HL-60/S4 (cell line): ENCODE measurements at regions not wholly inside any gene's neighbourhood (a gene's known extent, or its start where the extent isn't known, plus 50 kb on each side); places are given as distances from the start of the nearest gene placed in this dataset.

ENCODE experiments used
- in situ Hi-C: fragments of 300-500 bp; cut with MboI; formaldehyde crosslinking; loops from 2 replicates; pipeline ENCODE4 v1.14.3; 2022; ENCODE audit warnings: low sequenced_read_pairs

DNA sequence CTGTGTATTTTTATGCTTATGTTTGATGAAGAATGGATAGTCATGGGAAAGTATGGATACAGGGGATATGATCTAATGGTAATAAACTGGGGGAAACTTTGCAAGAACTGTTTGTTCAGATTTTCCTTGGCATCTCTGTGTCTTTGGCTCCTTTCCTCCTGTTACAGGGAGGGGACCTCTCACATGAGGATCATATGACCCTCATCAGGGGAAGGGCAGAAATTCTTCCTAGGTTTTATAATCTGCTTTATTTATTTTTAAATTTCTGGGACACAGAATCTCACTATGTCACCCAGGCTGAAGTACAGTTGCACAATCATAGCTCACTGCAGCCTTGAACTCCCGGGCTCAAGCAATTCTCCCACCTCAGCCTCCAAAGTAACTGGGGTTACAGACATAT lies 526.5 kb downstream of the CCER1 start:
- in situ Hi-C loops: no loop called here

DNA sequence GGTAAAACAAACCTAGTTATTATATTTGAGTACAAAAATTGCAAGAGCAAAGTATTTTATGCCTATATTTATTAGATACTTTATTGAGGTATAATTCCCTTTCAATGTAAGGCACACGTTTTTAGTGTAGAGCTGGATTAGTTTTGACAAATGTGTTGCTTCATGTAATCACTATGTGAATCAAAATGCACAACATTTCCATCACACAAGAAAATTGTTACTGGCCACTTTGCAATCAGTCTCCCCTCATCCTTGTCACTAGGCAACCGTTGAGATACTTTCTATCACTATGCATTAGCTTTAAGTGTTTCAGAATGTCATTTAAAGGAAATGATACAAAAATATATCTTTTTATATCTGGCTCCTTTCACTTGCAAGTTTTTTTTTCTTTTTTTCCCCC lies 531.0 kb downstream of the CCER1 start:
- in situ Hi-C loops: no loop called here

DNA sequence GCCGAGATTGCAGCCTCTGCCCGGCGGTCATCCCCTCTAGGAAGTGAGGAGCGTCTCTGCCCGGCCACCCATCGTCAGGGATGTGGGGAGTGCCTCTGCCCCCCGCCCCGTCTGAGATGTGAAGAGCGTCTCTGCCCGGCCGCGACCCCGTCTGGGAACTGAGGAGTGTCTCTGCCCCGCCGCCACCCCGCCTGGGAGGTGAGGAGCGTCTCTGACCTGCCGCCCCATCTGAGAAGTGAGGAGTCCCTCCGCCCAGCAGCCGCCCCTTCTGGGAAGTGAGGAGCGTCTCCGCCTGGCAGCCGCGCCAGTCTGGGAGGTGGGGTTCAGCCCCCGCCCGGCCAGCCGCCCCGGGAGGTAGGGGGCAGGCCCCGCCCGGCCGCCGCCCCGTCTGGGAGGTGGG lies 544.0 kb downstream of the CCER1 start:
- in situ Hi-C loops: no loop called here

DNA sequence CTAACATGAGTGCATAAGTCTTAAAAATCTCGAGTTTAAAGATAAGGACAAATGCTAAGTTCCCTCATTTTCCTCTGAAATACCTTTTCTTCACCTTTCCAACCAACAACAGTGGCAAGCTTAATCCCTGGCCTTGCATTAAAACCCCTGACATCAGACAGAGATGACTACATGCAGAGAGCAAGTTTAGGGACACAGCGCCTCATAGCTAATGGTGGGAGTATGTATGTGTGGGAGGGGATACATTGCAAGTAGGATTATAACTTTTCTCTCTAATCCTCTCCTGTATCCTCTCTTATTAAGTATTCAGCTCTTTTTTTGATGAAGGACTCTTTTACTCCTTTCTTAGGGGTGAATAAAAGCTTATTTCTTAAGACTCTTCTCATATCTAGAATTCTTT lies 547.1 kb downstream of the CCER1 start:
- in situ Hi-C loops: no loop called here

DNA sequence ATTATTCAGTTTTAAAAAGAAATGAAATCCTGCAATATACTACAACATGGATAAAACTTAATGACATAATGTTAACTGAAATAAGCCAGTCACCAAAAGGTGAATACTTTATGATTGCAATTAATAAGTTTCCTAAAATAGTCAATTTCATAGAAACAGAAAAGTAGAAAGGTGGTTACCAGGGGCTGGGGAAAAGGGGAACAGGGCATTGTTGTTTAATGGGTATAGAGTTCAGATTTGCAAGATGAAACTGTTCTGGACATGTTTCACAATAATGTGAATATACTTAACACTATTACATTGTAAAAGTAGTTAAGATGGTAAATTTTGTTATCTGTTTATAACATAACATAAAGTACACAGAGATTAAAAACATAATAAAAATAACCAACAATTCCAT lies 550.9 kb downstream of the CCER1 start:
- in situ Hi-C loops: no loop called here

DNA sequence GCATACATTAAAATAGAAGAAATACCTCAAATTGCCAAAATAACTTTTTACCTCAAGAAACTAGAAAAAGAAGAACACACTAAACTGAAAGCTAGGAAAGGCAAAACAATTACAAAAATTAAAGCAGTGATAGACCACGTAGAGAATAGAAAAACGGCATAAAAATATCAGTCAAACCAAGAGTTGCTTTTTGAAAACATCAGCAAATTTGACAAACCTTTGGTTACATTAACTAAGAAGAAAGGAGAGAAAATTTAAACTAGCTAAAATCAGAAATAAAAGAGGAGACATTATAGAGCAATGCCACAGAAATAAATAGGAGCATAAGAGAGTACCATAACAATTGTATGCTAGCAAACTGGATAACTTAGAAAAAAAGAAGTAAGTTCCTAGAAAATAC lies 553.8 kb downstream of the CCER1 start:
- in situ Hi-C loops: no loop called here

DNA sequence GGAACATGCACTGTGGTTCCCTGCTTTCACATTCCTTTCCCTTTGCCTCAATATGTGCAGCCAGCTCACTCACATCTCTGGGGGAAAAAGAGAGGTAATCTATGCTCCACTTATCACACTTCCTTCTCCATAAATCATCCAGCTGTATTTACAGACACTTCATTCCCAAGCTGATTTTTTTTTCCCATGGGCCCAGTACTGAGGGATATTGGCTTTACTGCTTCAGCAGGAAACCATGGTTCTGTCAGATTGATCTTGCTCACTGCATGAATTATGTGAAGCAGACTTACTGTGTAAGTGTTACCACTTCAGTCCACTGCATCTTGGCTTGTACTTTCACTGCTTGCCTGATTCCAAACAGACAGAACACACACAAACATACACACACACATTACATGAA lies 555.6 kb downstream of the CCER1 start:
- in situ Hi-C loops: no loop called here

DNA sequence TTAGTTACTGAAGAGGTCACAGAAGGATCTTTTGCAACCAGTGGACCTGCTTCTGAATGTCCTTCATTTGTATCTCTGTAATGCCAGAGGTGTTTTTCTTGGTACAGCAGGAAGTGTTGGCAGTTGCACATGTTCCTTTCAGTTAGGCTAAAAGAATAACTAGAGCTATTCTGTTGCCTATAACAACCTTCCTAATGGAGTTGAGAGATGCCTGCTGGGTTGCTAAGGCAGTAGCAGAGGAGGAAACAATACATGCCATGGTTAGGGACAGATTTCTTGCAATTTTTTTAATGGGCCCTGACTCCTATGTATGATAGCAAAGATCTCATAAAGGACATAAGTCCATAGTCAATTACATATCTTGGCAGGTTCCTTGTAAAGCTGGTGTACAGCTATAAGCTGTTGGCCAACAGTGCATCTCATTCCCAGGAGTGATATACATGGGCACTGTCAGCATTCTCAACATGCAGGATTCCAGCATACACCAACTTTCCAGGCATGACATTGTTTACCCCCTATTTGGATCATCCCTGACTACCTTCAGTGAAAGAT lies 556.6 kb downstream of the CCER1 start:
- in situ Hi-C loops: no loop called here

DNA sequence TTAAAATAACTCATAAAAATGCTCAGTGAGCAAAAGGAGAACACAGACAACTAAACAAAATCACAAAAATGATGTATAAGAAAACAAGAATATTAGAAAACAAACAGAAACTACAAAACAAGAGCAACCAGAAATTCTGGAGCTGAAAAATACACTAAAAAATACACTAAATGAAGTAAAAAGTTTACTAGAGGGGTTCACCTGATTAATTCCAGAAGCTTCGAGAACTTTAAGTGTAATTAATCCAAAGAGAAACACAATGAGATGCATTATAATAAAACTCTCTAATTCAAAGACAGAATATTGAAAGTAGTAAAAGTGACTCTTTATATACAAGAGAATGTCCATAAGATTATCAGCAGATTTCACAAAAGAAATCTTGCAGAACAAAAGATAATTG lies 558.4 kb downstream of the CCER1 start:
- in situ Hi-C loops: no loop called here

DNA sequence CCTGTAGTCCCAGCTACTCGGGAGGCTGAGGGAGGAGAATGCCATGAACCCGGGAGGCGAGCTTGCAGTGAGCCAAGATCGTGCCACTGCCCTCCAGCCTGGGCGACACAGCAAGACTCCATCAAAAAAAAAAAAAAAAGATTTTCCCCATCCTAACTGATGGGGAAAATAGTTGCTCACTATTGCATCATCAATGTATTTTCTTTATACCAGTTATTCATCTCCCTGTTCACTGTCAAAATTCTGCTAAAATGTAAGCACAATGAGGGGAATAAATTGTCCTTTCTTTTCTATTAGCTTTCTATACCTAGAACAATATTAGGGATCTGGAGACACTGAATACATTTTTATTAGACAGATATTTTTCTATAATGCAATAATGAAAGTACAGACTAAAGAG lies 561.3 kb downstream of the CCER1 start:
- in situ Hi-C loops: no loop called here

DNA sequence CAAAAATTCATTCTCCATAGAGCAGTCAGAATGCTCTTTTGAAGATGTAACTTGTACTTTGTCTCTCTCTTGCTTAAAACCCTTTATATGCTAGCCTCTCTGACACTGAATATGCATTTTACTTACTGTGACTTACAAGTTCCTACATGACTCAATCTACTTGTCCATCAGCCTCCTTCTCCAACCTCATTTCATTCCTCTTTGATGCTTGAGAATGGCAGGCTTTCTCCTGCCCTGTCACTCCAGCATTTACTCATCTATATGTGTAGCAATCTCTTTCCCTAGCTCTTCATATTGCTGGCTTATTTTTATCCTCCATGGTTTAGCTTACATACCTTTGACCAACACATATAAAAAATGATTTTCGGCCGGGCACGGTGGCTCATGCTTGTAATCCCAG lies 561.9 kb downstream of the CCER1 start:
- in situ Hi-C loops: no loop called here

DNA sequence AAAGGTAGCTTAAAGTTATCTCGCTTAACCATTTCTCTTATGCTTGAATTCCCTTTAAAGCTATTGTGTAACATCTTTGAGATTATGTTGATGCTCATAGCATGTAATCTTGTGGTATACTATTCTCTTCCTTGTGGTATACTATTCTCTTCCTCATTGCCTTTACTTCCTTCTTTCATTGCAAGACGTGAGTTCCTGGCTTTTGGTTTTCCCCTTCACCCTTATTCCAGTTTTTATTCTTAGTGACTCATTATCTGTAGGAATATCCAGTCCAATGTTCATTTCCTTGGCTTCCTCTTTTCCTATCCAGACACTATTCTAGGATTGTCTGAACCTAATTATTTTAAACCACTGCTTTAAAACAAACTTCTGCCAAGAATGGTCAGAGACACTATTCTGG lies 564.0 kb downstream of the CCER1 start:
- in situ Hi-C loops: no loop called here

DNA sequence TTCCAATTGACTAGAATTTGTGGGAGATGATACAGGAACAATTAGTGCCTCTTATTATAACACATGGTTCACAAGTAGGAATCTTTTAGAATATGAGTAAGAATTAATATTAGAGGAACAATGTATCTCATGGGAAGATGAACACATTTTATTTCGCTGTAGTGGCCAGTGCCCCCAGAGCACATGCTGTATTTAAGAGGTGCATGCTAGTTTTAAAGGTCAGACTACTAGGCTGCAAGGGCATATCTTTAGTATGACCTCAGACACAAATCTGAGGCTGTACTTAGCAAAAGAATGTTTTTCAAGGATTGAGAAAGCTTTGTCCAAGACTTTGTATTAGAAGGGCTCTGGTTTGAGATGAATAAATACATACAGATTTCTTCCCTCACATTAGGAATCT lies 586.9 kb downstream of the CCER1 start:
- in situ Hi-C loops: no loop called here

DNA sequence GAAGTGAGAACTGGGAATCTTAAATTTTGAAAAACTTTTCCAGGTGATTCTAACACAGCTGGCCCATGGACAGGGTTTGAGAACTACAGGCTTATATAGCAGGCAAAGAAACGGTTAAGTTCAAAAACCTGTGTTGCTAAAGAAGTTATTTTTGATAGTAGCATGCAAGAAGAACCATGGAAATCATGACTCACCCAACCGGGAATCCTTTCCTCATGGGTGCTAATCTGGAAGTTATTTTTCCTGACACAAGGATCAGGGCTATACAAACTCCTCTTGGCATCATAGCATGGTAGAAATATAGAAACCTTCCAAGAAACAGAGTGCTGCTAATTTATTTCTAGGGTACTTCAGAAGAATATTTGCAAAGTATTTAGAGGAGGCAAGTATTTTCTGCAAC lies 588.7 kb downstream of the CCER1 start:
- in situ Hi-C loops: no loop called here

DNA sequence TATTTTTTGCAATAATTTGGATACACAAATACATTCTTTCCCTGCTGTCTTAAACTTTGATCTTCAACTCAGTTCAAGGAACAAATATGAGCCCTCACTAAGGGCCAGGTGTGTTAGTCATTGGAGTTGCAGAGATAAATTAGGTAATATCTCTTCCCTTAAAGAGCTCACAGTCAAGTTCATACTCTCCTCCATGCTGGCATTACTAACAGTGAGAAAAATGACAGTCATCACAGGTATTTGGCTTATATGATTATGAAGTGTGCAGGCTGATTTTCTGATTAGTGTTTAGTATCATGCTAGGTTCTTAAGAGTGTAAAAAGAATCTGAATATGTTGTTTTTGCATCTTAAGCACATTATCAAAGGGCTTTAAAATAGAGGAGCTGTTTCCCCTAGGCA lies 594.7 kb downstream of the CCER1 start:
- in situ Hi-C loops: no loop called here

DNA sequence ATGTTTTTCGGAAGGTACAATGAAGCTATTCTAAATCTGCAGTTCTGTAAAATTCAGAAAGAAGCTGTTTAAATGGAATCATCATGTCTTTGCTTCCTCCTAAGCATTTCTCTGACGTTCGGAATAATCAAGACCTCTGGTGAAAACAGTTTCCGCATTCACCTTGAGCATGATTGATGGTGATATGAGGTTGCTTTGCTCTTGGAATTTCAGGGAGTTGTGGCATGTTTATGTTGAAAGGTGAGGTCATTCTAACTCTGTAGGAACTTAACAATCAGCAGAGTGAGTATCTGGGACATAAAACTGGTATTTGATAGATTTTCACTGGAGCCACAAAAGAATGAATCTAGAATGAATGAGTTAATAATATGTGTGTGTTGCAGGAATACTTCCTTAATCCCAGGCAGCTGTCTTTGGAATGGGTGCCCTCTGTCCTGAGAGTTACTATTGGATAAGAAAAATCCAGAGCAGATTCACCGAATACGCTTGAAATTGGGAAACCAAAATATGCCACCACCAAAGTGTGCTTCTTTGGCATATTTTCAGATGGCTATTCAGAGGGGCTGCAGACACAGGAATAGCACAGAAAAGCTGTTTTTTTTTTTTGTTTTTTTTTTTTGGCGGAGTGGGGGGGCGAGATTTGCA lies 599.1 kb downstream of the CCER1 start:
- in situ Hi-C loops: no loop called here

DNA sequence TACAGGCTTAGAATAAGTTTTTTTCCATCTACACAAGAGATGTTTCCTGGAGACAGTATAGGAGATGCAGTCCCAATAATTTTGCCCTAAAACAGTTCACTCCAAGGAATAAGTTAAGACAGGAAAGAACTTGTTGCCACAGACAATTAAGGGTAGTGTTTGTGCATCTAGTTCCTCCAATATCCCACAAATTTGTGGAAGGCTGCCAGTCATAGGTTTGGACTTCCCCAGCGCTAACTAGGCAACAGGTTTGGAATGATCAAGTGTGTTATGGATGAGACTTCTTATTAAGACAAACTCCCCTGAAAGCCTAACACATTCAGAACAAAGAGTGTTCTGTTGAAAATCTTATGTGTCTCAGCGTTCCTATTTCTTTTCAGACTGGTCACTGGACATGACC lies 611.0 kb downstream of the CCER1 start:
- in situ Hi-C loops: no loop called here

DNA sequence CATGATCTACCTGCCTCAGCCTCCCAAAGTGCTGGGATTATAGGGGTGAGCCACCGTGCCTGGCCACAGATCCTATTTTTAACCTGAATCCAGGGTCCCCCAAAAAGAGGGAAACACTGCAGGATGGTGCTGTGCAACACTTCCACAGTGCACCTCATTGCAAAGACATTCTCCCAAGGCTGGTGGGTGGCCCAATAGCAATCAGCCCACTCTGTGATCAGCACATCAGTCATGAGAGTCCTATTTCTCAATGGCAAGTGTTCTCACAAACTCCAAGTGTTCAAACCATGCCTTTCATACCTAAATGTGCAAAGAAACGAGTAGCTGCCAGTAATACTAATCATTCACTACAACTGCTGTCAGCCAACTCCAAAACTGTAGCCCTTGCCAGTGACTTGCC lies 612.9 kb downstream of the CCER1 start:
- in situ Hi-C loops: no loop called here

DNA sequence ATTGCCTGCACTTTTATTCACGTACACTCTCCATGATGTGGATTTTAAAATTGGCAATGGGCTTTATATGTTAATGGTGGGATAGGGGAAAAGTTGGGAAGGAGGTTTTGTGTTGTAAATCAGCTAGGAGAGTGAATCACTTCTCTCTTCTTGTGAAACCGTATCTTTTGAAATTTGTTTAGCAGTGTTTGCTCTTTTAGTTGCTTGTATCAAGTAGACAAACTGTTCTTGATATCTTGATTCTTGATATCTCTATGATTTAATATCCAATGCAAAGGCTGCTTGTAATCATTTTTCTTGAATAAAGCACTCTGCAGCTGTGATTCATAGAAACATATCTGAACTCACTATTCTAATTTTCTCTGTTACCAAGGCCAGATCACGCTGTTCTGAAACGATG lies 615.1 kb downstream of the CCER1 start:
- in situ Hi-C loops: no loop called here

DNA sequence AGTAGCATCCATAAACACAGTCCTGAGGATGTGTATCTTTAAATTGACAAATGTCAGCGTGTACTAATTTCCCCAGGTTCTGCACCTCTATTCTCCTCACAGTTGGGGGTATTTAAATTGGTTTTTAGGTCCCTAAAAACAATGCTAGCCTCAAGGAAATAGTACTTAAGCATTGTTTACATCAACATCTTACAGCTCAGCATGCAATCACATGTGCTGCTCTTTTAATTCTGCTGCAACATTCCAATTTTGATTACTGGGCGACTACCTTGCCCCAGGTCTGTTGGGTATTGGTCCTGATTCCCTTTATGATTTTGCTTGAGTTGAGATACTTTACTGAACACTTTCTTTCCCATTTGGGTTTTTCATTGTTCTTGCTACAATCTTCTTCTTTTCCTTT lies 616.6 kb downstream of the CCER1 start:
- in situ Hi-C loops: no loop called here

DNA sequence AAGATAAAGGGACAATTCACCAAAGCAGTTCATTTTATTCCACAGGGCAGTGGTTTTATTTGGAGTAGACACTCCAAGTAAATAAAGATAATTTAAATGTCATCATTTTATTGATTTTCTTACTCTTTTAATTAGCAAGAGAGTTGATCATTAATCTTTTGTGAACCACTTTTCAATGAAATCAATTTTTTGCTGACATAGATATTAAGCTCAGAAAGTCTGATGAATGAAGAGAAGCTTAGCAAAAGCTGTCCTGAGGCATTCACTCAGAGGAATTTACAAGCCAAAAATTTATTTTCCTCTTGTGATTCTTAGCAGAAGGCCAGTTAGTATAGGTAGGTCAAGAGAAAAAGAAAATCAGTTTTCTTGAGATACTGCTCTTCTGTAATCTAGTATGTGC lies 618.0 kb downstream of the CCER1 start:
- in situ Hi-C loops: no loop called here

DNA sequence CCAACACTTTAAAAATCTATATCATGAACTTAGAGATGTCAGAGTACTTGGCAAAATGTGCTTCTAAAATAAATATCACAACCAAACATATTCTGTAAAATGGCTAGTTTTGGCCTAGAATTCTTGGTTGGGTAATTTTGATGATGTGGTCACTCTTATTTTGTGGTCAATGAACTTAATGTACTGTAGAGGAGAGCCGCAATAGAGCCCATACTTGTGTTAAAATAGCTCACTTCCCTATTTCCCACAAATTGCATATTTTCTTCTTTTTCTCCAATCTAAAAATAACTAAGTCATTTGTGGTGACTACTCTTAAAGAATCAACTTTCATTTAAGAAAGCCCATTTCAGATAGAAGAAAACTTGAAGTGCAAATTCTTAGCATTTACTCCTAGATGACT lies 619.4 kb downstream of the CCER1 start:
- in situ Hi-C loops: no loop called here

DNA sequence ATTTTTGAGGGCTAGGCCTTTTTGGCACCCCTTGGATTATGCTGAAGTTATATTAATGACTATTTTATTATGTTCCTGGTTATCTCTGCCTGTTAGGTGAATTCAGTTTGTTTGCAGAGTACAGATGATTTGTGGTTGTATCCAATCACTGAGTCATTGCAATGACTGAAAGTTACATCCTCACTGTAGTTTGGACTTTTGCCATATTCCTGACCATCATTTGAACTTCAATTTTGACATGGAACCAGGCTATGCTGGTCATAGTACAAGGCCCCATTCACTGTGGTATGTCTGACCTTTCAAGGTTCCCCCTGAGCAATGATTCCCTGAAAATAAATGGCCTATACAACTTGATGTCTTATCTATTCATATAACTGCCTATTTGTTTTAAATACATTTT lies 621.0 kb downstream of the CCER1 start:
- in situ Hi-C loops: no loop called here
